Keratinocyte (primary cell): ENCODE measurements at regions not wholly inside any gene's neighbourhood (a gene's known extent, or its start where the extent isn't known, plus 50 kb on each side); places are given as distances from the start of the nearest gene placed in this dataset.

ENCODE experiments used
- DNase-seq: peaks from one replicate; pipeline ENCODE4 v3.0.0-alpha.2; 2011; ENCODE audit warnings: low read depth, missing footprints, low spot score
- FAIRE-seq: peaks from 2 replicates; lab custom pipeline; 2011; peaks lifted over from hg19 to GRCh38; lab: Jason Lieb, UNC
- H2AFZ ChIP-seq: 2 replicates; pipeline ENCODE4 v1.6.0; 2012; ENCODE audit warnings: low read length, control low read depth, inconsistent platforms; ENCODE audit not compliant: control insufficient read depth
- H3K27ac ChIP-seq: 2 replicates; pipeline ENCODE4 v1.5.1; 2011; ENCODE audit warnings: low read length; ENCODE audit not compliant: control insufficient read depth, insufficient read depth
- H3K27me3 ChIP-seq: 3 replicates; pipeline ENCODE4 v1.6.0; 2011; ENCODE audit warnings: low read length; ENCODE audit not compliant: control insufficient read depth, insufficient read depth; ENCODE audit errors: extremely low read depth
- H3K36me3 ChIP-seq, 2 experiments: 2 replicates in 1 of 2; 3 replicates in 1 of 2; pipeline ENCODE4 v1.5.1; 2011; ENCODE audit warnings: low read length in 2 of 2, mild to moderate bottlenecking in 1 of 2; ENCODE audit not compliant: control insufficient read depth in 2 of 2, insufficient read depth in 2 of 2; ENCODE audit errors: extremely low read depth in 1 of 2
- H3K4me1 ChIP-seq: 3 replicates; pipeline ENCODE4 v1.5.1; 2011; ENCODE audit warnings: low read length; ENCODE audit not compliant: control insufficient read depth, insufficient read depth; ENCODE audit errors: extremely low read depth
- H3K4me2 ChIP-seq: 3 replicates; pipeline ENCODE4 v1.6.0; 2011; ENCODE audit warnings: low read depth, low read length; ENCODE audit not compliant: control insufficient read depth, insufficient read depth; ENCODE audit errors: extremely low read depth
- H3K4me3 ChIP-seq, 3 experiments: fragments of 200-600 bp in 1 of 3; sonication (generic) in 1 of 3; 2 replicates in 2 of 3; 3 replicates in 1 of 3; pipeline ENCODE4 v1.5.1; 2011 to 2016; ENCODE audit warnings: low read length in 3 of 3, mild to moderate bottlenecking in 3 of 3, control low read depth in 2 of 3, inconsistent platforms in 1 of 3, low read depth in 1 of 3, mixed read lengths in 1 of 3, mixed run types in 1 of 3, moderate library complexity in 1 of 3; ENCODE audit not compliant: control insufficient read depth in 2 of 3, insufficient read depth in 2 of 3; ENCODE audit errors: extremely low read depth in 1 of 3
- H3K79me2 ChIP-seq: 2 replicates; pipeline ENCODE4 v1.6.0; 2012; ENCODE audit warnings: low read length; ENCODE audit not compliant: control insufficient read depth, insufficient read depth
- H3K9ac ChIP-seq: 3 replicates; pipeline ENCODE4 v1.6.0; 2011; ENCODE audit warnings: low read length; ENCODE audit not compliant: control insufficient read depth, insufficient read depth; ENCODE audit errors: extremely low read depth
- H3K9me1 ChIP-seq: 3 replicates; pipeline ENCODE4 v1.6.0; 2011; ENCODE audit warnings: low read length; ENCODE audit not compliant: control insufficient read depth, insufficient read depth; ENCODE audit errors: extremely low read depth
- H3K9me3 ChIP-seq: 2 replicates; pipeline ENCODE4 v1.5.1; 2012; ENCODE audit warnings: low read depth, low read length; ENCODE audit not compliant: control insufficient read depth
- H4K20me1 ChIP-seq: 3 replicates; pipeline ENCODE4 v1.6.0; 2011; ENCODE audit warnings: low read length; ENCODE audit not compliant: control insufficient read depth, insufficient read depth; ENCODE audit errors: extremely low read depth
- EZH2 ChIP-seq: IDR thresholded peaks from one replicate; pipeline ENCODE4 v1.6.1; 2012; ENCODE audit warnings: inconsistent platforms, mild to moderate bottlenecking, low read length, moderate library complexity
- dilution Hi-C: fragments of 300-500 bp; cut with MboI; formaldehyde crosslinking; loops from one replicate; pipeline ENCODE4 v1.7.0; 2020; ENCODE audit warnings: low sequenced_read_pairs; ENCODE audit not compliant: extremely low pct_ligation_motif_present
- TF ChIP-seq, protein P1 (sequence below), 3 experiments: IDR thresholded peaks in 1 of 3; conservative IDR thresholded peaks in 1 of 3; optimal IDR thresholded peaks in 1 of 3; 2 replicates in 2 of 3; 3 replicates in 1 of 3; pipeline versions ENCODE3 to v1.5.1; 2011; ENCODE audit warnings: low read length in 3 of 3, mild to moderate bottlenecking in 3 of 3, moderate library complexity in 2 of 3, control low read depth in 1 of 3, inconsistent platforms in 1 of 3; ENCODE audit not compliant: insufficient read depth in 2 of 3; ENCODE audit errors: extremely low read depth in 1 of 3

DNA sequence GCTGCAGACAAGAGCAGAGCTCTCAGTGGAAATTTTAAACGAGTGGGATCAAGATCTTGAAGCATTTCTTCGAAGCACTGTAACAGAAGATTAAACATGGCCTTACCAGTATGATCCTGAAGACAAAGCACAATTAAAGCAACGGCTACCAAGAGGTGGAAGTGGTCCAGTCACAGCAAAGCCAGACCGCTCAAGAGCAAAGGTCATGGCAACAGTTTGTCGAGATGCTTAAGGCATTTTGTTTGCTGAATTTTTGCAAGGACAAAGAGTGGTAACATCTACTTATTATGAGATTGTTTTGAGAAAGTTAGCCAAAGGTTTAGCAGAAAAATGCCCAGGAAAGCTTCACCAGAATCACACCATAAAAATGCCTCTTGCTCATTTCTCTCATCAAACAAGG, 153.4 kb upstream of the CARMIL1 start:
- Histone ChIP-seq H4K20me1 (no peaks in the 10 kb centered on the region), H3K9ac (no peak overlapping the region), H3K36me3 (no peaks in the 10 kb centered on the region), H3K9me3 (no peaks in the 10 kb centered on the region), H3K27ac (no peak overlapping the region), H3K27me3 (no peaks in the 10 kb centered on the region), H3K79me2 (no peaks in the 10 kb centered on the region), H3K4me2 (no peak overlapping the region), H3K4me3 (no peak overlapping the region), H2AFZ (no peak overlapping the region), H3K9me1 (no peaks in the 10 kb centered on the region), H3K4me1 (no peaks in the 10 kb centered on the region)
- DNase-seq (no peak), FAIRE-seq (no peak)
- dilution Hi-C loops: no loop called here
- TF ChIP-seq EZH2: no peak
- TF ChIP-seq, protein P1, sequence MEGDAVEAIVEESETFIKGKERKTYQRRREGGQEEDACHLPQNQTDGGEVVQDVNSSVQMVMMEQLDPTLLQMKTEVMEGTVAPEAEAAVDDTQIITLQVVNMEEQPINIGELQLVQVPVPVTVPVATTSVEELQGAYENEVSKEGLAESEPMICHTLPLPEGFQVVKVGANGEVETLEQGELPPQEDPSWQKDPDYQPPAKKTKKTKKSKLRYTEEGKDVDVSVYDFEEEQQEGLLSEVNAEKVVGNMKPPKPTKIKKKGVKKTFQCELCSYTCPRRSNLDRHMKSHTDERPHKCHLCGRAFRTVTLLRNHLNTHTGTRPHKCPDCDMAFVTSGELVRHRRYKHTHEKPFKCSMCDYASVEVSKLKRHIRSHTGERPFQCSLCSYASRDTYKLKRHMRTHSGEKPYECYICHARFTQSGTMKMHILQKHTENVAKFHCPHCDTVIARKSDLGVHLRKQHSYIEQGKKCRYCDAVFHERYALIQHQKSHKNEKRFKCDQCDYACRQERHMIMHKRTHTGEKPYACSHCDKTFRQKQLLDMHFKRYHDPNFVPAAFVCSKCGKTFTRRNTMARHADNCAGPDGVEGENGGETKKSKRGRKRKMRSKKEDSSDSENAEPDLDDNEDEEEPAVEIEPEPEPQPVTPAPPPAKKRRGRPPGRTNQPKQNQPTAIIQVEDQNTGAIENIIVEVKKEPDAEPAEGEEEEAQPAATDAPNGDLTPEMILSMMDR (optimal IDR thresholded peaks at IDR 0.05 in 1 of 3, IDR thresholded peaks at IDR 0.05 in 1 of 3, conservative IDR thresholded peaks at IDR 0.05 in 1 of 3; ENCODE audit: extremely low read depth in 1 of 3, insufficient read depth in 2 of 3, low read length in 3 of 3): no peak

DNA sequence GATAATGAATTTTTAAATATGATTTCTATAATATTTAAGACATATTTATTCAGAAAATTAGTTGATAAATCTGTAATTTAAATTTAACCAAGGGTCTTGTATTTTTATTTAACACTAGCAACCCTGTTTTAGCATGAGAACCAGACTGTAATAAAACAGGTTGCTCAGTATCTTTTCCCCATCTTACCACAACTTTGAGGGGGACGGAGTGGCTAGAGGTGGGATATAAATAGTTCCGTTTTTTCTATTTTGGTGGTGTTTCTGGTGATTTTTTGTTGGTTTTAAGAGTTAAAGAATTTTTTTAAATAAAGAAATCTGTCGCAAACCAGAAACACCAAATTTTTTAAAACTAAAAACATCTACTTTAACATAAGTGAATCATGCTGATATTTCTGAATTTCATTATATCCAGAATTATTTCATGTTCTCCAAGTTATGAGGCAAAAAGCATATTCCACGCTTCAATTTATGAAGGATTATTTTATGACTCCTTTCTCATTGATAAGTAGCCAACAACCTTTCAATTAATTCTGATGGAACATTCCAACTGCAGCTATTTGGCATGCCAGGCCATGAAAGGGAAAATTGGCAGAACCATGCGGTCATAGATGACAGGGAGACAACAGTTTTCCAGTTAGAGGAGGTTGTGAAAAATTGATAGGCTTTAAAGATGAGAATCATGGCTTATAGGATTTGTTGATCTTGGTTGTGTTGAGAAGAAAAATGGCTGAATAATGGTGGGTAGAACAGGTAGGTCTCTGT, 151.9 kb upstream of the CARMIL1 start:
- DNase-seq (no peak), FAIRE-seq (no peak)
- Histone ChIP-seq H3K9me1 (no peaks in the 10 kb centered on the region), H2AFZ (no peak overlapping the region), H3K4me2 (no peak overlapping the region), H3K79me2 (no peaks in the 10 kb centered on the region), H4K20me1 (no peaks in the 10 kb centered on the region), H3K36me3 (no peaks in the 10 kb centered on the region), H3K27me3 (no peaks in the 10 kb centered on the region), H3K27ac (no peak overlapping the region), H3K9me3 (no peaks in the 10 kb centered on the region), H3K4me1 (no peaks in the 10 kb centered on the region), H3K9ac (no peak overlapping the region), H3K4me3 (no peak overlapping the region)
- TF ChIP-seq EZH2: no peak
- TF ChIP-seq, protein P1 (optimal IDR thresholded peaks at IDR 0.05 in 1 of 3, IDR thresholded peaks at IDR 0.05 in 1 of 3, conservative IDR thresholded peaks at IDR 0.05 in 1 of 3; ENCODE audit: extremely low read depth in 1 of 3, insufficient read depth in 2 of 3, low read length in 3 of 3): no peak
- dilution Hi-C loops: no loop called here
